Heart left ventricle (tissue), 16 donors: ENCODE measurements at regions not wholly inside any gene's neighbourhood (a gene's known extent, or its start where the extent isn't known, plus 50 kb on each side); places are given as distances from the start of the nearest gene placed in this dataset.

Source experiments
- ATAC-seq, 4 donors: fragments of 200-7000 bp; cut with Tn5 transposase; one replicate each; pipeline ENCODE4 v1.9.1; 2020 to 2022; ENCODE audit warnings: moderate library complexity in 4 of 4, mild to moderate bottlenecking in 3 of 4, moderate number of reproducible peaks in 1 of 4
- DNase-seq, 5 donors: peaks; one replicate each; pipeline ENCODE4 v3.0.0-alpha.2; 2020
- H3K27ac ChIP-seq, 12 donors: fragments of 200-600 bp; sonication (generic) in 4 of 12; one replicate each; pipeline versions ENCODE4 v1.5.0 to v1.8.0; 2016 to 2022; ENCODE audit warnings: mild to moderate bottlenecking in 2 of 12
- H3K27me3 ChIP-seq, 9 donors: fragments of 200-600 bp; sonication (generic) in 2 of 9; one replicate each; pipeline versions ENCODE4 v1.5.1 to v1.8.0; 2016 to 2022; ENCODE audit warnings: mild to moderate bottlenecking in 3 of 9
- H3K36me3 ChIP-seq, 9 donors: fragments of 200-600 bp; sonication (generic) in 2 of 9; one replicate each; pipeline versions ENCODE4 v1.5.0 to v1.8.0; 2018 to 2022; ENCODE audit warnings: mild to moderate bottlenecking in 2 of 9
- H3K4me1 ChIP-seq, 12 donors: fragments of 200-600 bp; sonication (generic) in 4 of 12; one replicate each; pipeline versions ENCODE4 v1.5.0 to v1.8.0; 2016 to 2022; ENCODE audit warnings: mild to moderate bottlenecking in 3 of 12
- H3K4me3 ChIP-seq, 12 donors: fragments of 200-600 bp; sonication (generic) in 4 of 12; one replicate each; pipeline versions ENCODE4 v1.5.0 to v1.8.0; 2017 to 2022; ENCODE audit warnings: mild to moderate bottlenecking in 9 of 12, moderate library complexity in 4 of 12
- H3K9me3 ChIP-seq, 12 donors: fragments of 200-600 bp; sonication (generic) in 4 of 12; one replicate each; pipeline versions ENCODE4 v1.5.0 to v1.8.0; 2016 to 2022; ENCODE audit warnings: mild to moderate bottlenecking in 1 of 12
- CTCF ChIP-seq, 12 donors: fragments of 200-600 bp; sonication (generic) in 4 of 12; IDR thresholded peaks; one replicate each; pipeline versions ENCODE4 v1.5.0 to v1.8.0; 2018 to 2022; ENCODE audit warnings: antibody characterized with exemption in 12 of 12, mild to moderate bottlenecking in 5 of 12
- POLR2A ChIP-seq, 2 donors: fragments of 450-650 bp; IDR thresholded peaks; one replicate each; pipeline ENCODE4 v1.6.1; 2017; ENCODE audit warnings: antibody characterized with exemption in 2 of 2, mild to moderate bottlenecking in 2 of 2, moderate library complexity in 2 of 2
- WGBS, 4 donors: extraction: QIAGEN DNeasy Blood & Tissue Kit in 2 of 4; methylation state at CpG; one replicate each; pipeline versions ENCODE4 v1.1.5 to v1.1.7; 2013 to 2018; 5-methylcytosine and 5-hydroxymethylcytosine counted together
- intact Hi-C, 10 donors: fragments of 100-400 bp; cut with DNase I; formaldehyde crosslinking; loops; one replicate each; pipeline versions ENCODE4 v1.11.1 to v1.14.2; 2022
- donor health status: ischemic (EF 13 %, LVEDD 7.1; RV severe dilation, severe dysfunction).
- donor health status: healthy with polysubstance abuse.
- donor health status: DM: no; HTN: yes; CAD: no.
- donor health status: DM: no; HTN: no; CAD: no.
- donor health status: ischemic (EF 25% LVEDD 6.9; RV normal size, moderate dysfunction).
- donor health status: ischemic (EF 25% LVEDD 5.7; RV mildly dilated, moderate dysfunction).
- donor health status: healthy.
- donor health status: DM: yes; HTN: yes; CAD: no.
- donor health status: ischemic (EF 35%, LVEDD 5.7; RV mildly dilated, moderate dysfunction).
- donor health status: nonischemic (EF 11% LVEDD 7.7; RV severe dilation, severe dysfunction).
- donor health status: DM: yes; HTN: yes; CAD: no.
- donor health status: PGD.
- donor health status: ischemic (EF 29% LVEDD 5.4; RV normal size, mild dysfunction).
- donor health status: nonischemic (EF 23%, LVEDD 6.1; RV moderate dilation, normal function).

GRCh38 chr16:20181416-20181815 is 107.7 kb upstream of the GPR139 start:
- Histone ChIP-seq H3K27ac (no peak overlapping the region), H3K27me3 (peaks cover 0 to 15% (median 0%) of the 10 kb centered on the region in 9 donors)
- TF ChIP-seq CTCF (IDR thresholded peaks at IDR 0.05) (no peak), POLR2A (IDR thresholded peaks at IDR 0.05) (no peak)

GRCh38 chr16:20178297-20178696 is 104.6 kb upstream of the GPR139 start:
- Histone ChIP-seq H3K4me1 (no peaks in the 10 kb centered on the region), H3K27ac (no peak overlapping the region), H3K4me3 (no peak overlapping the region), H3K36me3 (no peaks in the 10 kb centered on the region), H3K9me3 (no peaks in the 10 kb centered on the region), H3K27me3 (peaks cover 0 to 27% (median 0%) of the 10 kb centered on the region in 9 donors)
- TF ChIP-seq CTCF (IDR thresholded peaks at IDR 0.05) (no peak), POLR2A (IDR thresholded peaks at IDR 0.05) (no peak)
- intact Hi-C loops = no loop called here
- ATAC-seq (no peak), DNase-seq (no peak)
- WGBS, 4 donors = 74 to 79% (median 78%) methylated on average over 5 of the region's 5 CpGs

More at GRCh38 chr16:20181416-20181815, 107.7 kb upstream of the GPR139 start:
- DNase-seq = no peak
- Histone ChIP-seq H3K4me3 (no peak overlapping the region), H3K9me3 (no peaks in the 10 kb centered on the region), H3K36me3 (no peaks in the 10 kb centered on the region), H3K4me1 (no peaks in the 10 kb centered on the region)
- 78 to 81% (median 80%) methylated on average over 4 of the region's 4 CpGs for WGBS, 4 donors
- intact Hi-C loops = no loop called here
- ATAC-seq = no peak

GRCh38 chr16:20175358-20175757 is 101.7 kb upstream of the GPR139 start:
- ATAC-seq = no peak
- 17 to 23% (median 17%) methylated on average over 3 of the region's 3 CpGs for WGBS, 4 donors

GRCh38 chr16:20167323-20167722 is 93.6 kb upstream of the GPR139 start:
- H3K9me3 ChIP-seq = peaks cover 0 to 9% (median 0%) of the 10 kb centered on the region in 12 donors
- no peaks in the 10 kb centered on the region for H3K4me1 ChIP-seq
- intact Hi-C loops = no loop called here
- no peak for ATAC-seq
- no peak overlapping the region for H3K4me3 ChIP-seq
- no peak for TF ChIP-seq POLR2A (IDR thresholded peaks at IDR 0.05)
- no peak for TF ChIP-seq CTCF (IDR thresholded peaks at IDR 0.05)
- 57 to 69% (median 60%) methylated on average over 1 of the region's 1 CpG for WGBS, 4 donors
- DNase-seq = no peak
- H3K36me3 ChIP-seq = no peaks in the 10 kb centered on the region
- peaks cover 0 to 6% (median 0%) of the 10 kb centered on the region in 9 donors for H3K27me3 ChIP-seq
- H3K27ac ChIP-seq = no peak overlapping the region

More at GRCh38 chr16:20175358-20175757, 101.7 kb upstream of the GPR139 start:
- intact Hi-C loops = no loop called here
- no peak for DNase-seq
- no peaks in the 10 kb centered on the region for H3K4me1 ChIP-seq
- no peaks in the 10 kb centered on the region for H3K36me3 ChIP-seq
- H3K9me3 ChIP-seq = no peaks in the 10 kb centered on the region
- H3K27me3 ChIP-seq = peaks cover 0 to 19% (median 0%) of the 10 kb centered on the region in 9 donors
- no peak overlapping the region for H3K4me3 ChIP-seq
- no peak for TF ChIP-seq POLR2A (IDR thresholded peaks at IDR 0.05)
- H3K27ac ChIP-seq = no peak overlapping the region
